Astrocyte (in vitro differentiated cells and primary cell): ENCODE measurements at regions not wholly inside any gene's neighbourhood (a gene's known extent, or its start where the extent isn't known, plus 50 kb on each side); places are given as distances from the start of the nearest gene placed in this dataset.
A peak's percentile ranks its signal among the peaks of the same experiment; 100 is the strongest.

Source experiments
- DNase-seq: peaks from one replicate; pipeline ENCODE4 v3.0.0-alpha.2; 2010; ENCODE audit warnings: low read depth
- FAIRE-seq: peaks from 2 replicates; lab custom pipeline; 2011; peaks lifted over from hg19 to GRCh38; lab: Jason Lieb, UNC
- H2AFZ ChIP-seq: 2 replicates; pipeline ENCODE4 v1.6.0; 2012; ENCODE audit warnings: low read depth, low read length, inconsistent platforms
- H3K27ac ChIP-seq: 2 replicates; pipeline ENCODE4 v1.5.1; 2011; ENCODE audit warnings: low read depth, low read length, inconsistent platforms
- H3K27me3 ChIP-seq: 2 replicates; pipeline ENCODE4 v1.6.0; 2011; ENCODE audit warnings: low read length, inconsistent platforms; ENCODE audit not compliant: insufficient read depth
- H3K36me3 ChIP-seq: 2 replicates; pipeline ENCODE4 v1.5.1; 2011; ENCODE audit warnings: low read length, inconsistent platforms; ENCODE audit not compliant: insufficient read depth
- H3K4me1 ChIP-seq: 2 replicates; pipeline ENCODE4 v1.5.1; 2011; ENCODE audit warnings: low read length, inconsistent platforms; ENCODE audit not compliant: insufficient read depth
- H3K4me2 ChIP-seq: 2 replicates; pipeline ENCODE4 v1.6.0; 2012; ENCODE audit warnings: low read length, inconsistent platforms
- H3K4me3 ChIP-seq: 2 replicates; pipeline ENCODE4 v1.5.1; 2011; ENCODE audit warnings: low read depth, mild to moderate bottlenecking, low read length, inconsistent platforms; ENCODE audit not compliant: insufficient read depth
- H3K79me2 ChIP-seq: 2 replicates; pipeline ENCODE4 v1.6.0; 2012; ENCODE audit warnings: mild to moderate bottlenecking, low read length, inconsistent platforms; ENCODE audit not compliant: insufficient read depth
- H3K9ac ChIP-seq: 2 replicates; pipeline ENCODE4 v1.6.0; 2012; ENCODE audit warnings: mild to moderate bottlenecking, low read length, inconsistent platforms
- H3K9me3 ChIP-seq: 2 replicates; pipeline ENCODE4 v1.5.1; 2012; ENCODE audit warnings: low read depth, mild to moderate bottlenecking, low read length, inconsistent platforms; ENCODE audit not compliant: insufficient read depth
- H4K20me1 ChIP-seq: 2 replicates; pipeline ENCODE4 v1.6.0; 2012; ENCODE audit warnings: low read length, inconsistent platforms; ENCODE audit not compliant: insufficient read depth
- H3K27ac Mint-ChIP-seq: one replicate; pipeline ENCODE4 v1.8.0; 2021; ENCODE audit warnings: mild to moderate bottlenecking, mixed read lengths; ENCODE audit not compliant: unreplicated experiment
- H3K27me3 Mint-ChIP-seq: one replicate; pipeline ENCODE4 v1.8.0; 2021; ENCODE audit warnings: low read depth, mixed read lengths; ENCODE audit not compliant: unreplicated experiment
- H3K36me3 Mint-ChIP-seq: one replicate; pipeline ENCODE4 v1.8.0; 2021; ENCODE audit warnings: low read depth, mixed read lengths; ENCODE audit not compliant: unreplicated experiment
- H3K4me1 Mint-ChIP-seq: one replicate; pipeline ENCODE4 v1.8.0; 2021; ENCODE audit warnings: low read depth, mixed read lengths; ENCODE audit not compliant: unreplicated experiment
- H3K4me3 Mint-ChIP-seq: one replicate; pipeline ENCODE4 v1.8.0; 2021; ENCODE audit warnings: mild to moderate bottlenecking, moderate library complexity, mixed read lengths; ENCODE audit not compliant: unreplicated experiment
- H3K9me3 Mint-ChIP-seq: one replicate; pipeline ENCODE4 v1.8.0; 2021; ENCODE audit warnings: mild to moderate bottlenecking, mixed read lengths; ENCODE audit not compliant: unreplicated experiment
- EZH2 ChIP-seq: IDR thresholded peaks from 2 replicates; pipeline ENCODE4 v1.6.1; 2012; ENCODE audit warnings: mild to moderate bottlenecking, low read length, inconsistent platforms; ENCODE audit not compliant: insufficient read depth
- TF ChIP-seq, protein P1 (sequence below): IDR thresholded peaks from 2 replicates; pipeline ENCODE4 v1.5.1; 2011; ENCODE audit warnings: low read depth, mild to moderate bottlenecking, inconsistent platforms, low read length, moderate library complexity; ENCODE audit not compliant: insufficient read depth

DNA sequence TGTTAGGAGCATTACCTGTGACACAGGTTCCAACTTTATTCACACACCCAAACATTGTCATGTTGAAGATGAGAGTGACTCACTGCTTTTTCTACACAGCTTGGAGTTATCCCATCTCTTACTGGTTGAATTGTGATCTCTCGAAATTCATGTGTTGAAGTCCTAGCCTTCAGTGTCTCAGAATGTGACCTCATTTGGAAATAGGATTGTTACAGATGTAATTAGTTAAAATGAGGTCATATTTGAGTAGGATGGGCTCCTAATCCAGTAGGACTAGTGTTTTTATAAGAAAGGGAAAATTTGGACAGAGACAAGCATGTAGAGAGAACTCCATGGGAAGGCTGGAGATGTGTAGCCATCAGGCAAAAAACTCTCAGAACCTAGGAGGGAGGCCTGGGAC lies 142.5 kb downstream of the POSTN start:
- Mint-ChIP-seq H3K4me1 (no peaks in the 10 kb centered on the region), H3K27me3 (no peaks in the 10 kb centered on the region), H3K27ac (no peak overlapping the region), H3K9me3 (peaks cover 2% of the 10 kb centered on the region), H3K4me3 (no peak overlapping the region), H3K36me3 (no peaks in the 10 kb centered on the region)
- Histone ChIP-seq H2AFZ (no peak overlapping the region), H4K20me1 (no peaks in the 10 kb centered on the region), H3K27me3 (no peaks in the 10 kb centered on the region), H3K4me3 (no peak overlapping the region), H3K9me3 (no peaks in the 10 kb centered on the region), H3K79me2 (no peaks in the 10 kb centered on the region), H3K4me2 (no peak overlapping the region), H3K27ac (no peak overlapping the region), H3K9ac (no peak overlapping the region), H3K36me3 (no peaks in the 10 kb centered on the region), H3K4me1 (no peaks in the 10 kb centered on the region)
- no peak for DNase-seq
- TF ChIP-seq EZH2: no peak
- TF ChIP-seq, protein P1, sequence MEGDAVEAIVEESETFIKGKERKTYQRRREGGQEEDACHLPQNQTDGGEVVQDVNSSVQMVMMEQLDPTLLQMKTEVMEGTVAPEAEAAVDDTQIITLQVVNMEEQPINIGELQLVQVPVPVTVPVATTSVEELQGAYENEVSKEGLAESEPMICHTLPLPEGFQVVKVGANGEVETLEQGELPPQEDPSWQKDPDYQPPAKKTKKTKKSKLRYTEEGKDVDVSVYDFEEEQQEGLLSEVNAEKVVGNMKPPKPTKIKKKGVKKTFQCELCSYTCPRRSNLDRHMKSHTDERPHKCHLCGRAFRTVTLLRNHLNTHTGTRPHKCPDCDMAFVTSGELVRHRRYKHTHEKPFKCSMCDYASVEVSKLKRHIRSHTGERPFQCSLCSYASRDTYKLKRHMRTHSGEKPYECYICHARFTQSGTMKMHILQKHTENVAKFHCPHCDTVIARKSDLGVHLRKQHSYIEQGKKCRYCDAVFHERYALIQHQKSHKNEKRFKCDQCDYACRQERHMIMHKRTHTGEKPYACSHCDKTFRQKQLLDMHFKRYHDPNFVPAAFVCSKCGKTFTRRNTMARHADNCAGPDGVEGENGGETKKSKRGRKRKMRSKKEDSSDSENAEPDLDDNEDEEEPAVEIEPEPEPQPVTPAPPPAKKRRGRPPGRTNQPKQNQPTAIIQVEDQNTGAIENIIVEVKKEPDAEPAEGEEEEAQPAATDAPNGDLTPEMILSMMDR: no peak
- no peak for FAIRE-seq

GRCh38 chr13:37453246-37453645 lies 145.3 kb downstream of the POSTN start:
- no peak overlapping the region for H3K27ac Mint-ChIP-seq
- H3K4me3 Mint-ChIP-seq: no peak overlapping the region
- peaks cover under 1% of the 10 kb centered on the region for H3K4me1 Mint-ChIP-seq
- peak; percentile 36 for DNase-seq
- Histone ChIP-seq H2AFZ (no peak overlapping the region), H3K9me3 (no peaks in the 10 kb centered on the region), H3K4me1 (no peaks in the 10 kb centered on the region), H4K20me1 (no peaks in the 10 kb centered on the region), H3K36me3 (no peaks in the 10 kb centered on the region), H3K27me3 (no peaks in the 10 kb centered on the region), H3K79me2 (no peaks in the 10 kb centered on the region), H3K9ac (no peak overlapping the region), H3K4me3 (no peak overlapping the region), H3K27ac (no peak overlapping the region), H3K4me2 (no peak overlapping the region)
- peaks cover 2% of the 10 kb centered on the region for H3K9me3 Mint-ChIP-seq
- TF ChIP-seq EZH2: no peak
- TF ChIP-seq, protein P1: no peak
- H3K27me3 Mint-ChIP-seq: no peaks in the 10 kb centered on the region
- H3K36me3 Mint-ChIP-seq: no peaks in the 10 kb centered on the region
- no peak for FAIRE-seq

DNA sequence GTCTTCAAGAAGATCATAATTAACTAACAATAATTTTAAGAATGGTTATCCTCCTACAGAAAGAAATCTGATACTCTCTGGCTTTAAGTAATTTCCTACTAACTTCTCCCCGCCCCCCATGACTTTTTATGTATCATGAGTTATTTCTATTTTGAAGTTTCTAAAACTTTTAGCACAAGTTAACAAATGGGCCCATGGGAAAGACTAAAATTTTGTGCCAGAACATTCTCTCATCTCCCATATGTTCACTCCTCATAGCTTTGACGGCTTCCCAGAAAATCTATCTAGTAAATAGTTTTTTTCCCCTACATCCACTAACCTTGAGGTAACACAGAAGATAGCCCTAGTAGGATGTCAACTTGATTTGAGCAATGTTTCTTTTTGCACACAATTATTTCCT lies 148.3 kb downstream of the POSTN start:
- H3K79me2 ChIP-seq: no peaks in the 10 kb centered on the region
- no peaks in the 10 kb centered on the region for H3K36me3 ChIP-seq
- Mint-ChIP-seq H3K4me3 (no peak overlapping the region), H3K4me1 (peaks cover 17% of the 10 kb centered on the region), H3K27ac (no peak overlapping the region), H3K9me3 (peaks cover 2% of the 10 kb centered on the region), H3K27me3 (no peaks in the 10 kb centered on the region), H3K36me3 (no peaks in the 10 kb centered on the region)
- FAIRE-seq (no peak), DNase-seq (no peak)
- peaks cover 11% of the 10 kb centered on the region for H3K4me1 ChIP-seq
- no peaks in the 10 kb centered on the region for H4K20me1 ChIP-seq
- no peak overlapping the region for H3K4me2 ChIP-seq
- no peak overlapping the region for H3K9ac ChIP-seq
- no peak overlapping the region for H3K4me3 ChIP-seq
- H2AFZ ChIP-seq: no peak overlapping the region
- no peaks in the 10 kb centered on the region for H3K9me3 ChIP-seq
- TF ChIP-seq, protein P1: no peak
- no peaks in the 10 kb centered on the region for H3K27me3 ChIP-seq
- H3K27ac ChIP-seq: no peak overlapping the region
